RWPE2 (cell line): ENCODE measurements at regions not wholly inside any gene's neighbourhood (a gene's known extent, or its start where the extent isn't known, plus 50 kb on each side); places are given as distances from the start of the nearest gene placed in this dataset.

ENCODE experiments used
- ATAC-seq: fragments of 200-7000 bp; cut with Tn5 transposase; 3 replicates; pipeline ENCODE4 v1.9.1; 2021; ENCODE audit warnings: low read depth
- DNase-seq: peaks from one replicate; pipeline ENCODE4 v3.0.0-alpha.2; 2020; ENCODE audit warnings: low spot score
- H3K27ac ChIP-seq: fragments of 450-650 bp; 2 replicates; pipeline ENCODE4 v1.5.1; 2017; ENCODE audit warnings: mild to moderate bottlenecking; ENCODE audit not compliant: poor library complexity, severe bottlenecking
- H3K27me3 ChIP-seq: fragments of 250-450 bp; sonication (Bioruptor Pico); 2 replicates; pipeline ENCODE4 v1.5.1; 2021; ENCODE audit warnings: mild to moderate bottlenecking, moderate library complexity; ENCODE audit not compliant: insufficient read depth, poor library complexity, severe bottlenecking
- H3K36me3 ChIP-seq: fragments of 250-450 bp; sonication (Bioruptor Pico); 2 replicates; pipeline ENCODE4 v1.5.1; 2020; ENCODE audit warnings: low read depth, mild to moderate bottlenecking, moderate library complexity
- H3K4me1 ChIP-seq: fragments of 250-450 bp; sonication (Bioruptor Pico); 2 replicates; pipeline ENCODE4 v1.5.1; 2021; ENCODE audit warnings: mild to moderate bottlenecking, moderate library complexity; ENCODE audit not compliant: insufficient read depth, poor library complexity, severe bottlenecking
- H3K4me3 ChIP-seq: fragments of 250-450 bp; sonication (Bioruptor Pico); 2 replicates; pipeline ENCODE4 v1.5.1; 2021; ENCODE audit warnings: mild to moderate bottlenecking, moderate library complexity; ENCODE audit not compliant: severe bottlenecking
- H3K9me3 ChIP-seq: fragments of 250-450 bp; sonication (Bioruptor Pico); 2 replicates; pipeline ENCODE4 v1.5.1; 2021; ENCODE audit warnings: mild to moderate bottlenecking, moderate library complexity; ENCODE audit not compliant: severe bottlenecking
- TF ChIP-seq, protein P1 (sequence below): fragments of 450-650 bp; IDR thresholded peaks from one replicate; pipeline ENCODE4 v1.5.1; 2017; ENCODE audit warnings: mild to moderate bottlenecking, moderate library complexity; ENCODE audit not compliant: poor library complexity, severe bottlenecking

DNA sequence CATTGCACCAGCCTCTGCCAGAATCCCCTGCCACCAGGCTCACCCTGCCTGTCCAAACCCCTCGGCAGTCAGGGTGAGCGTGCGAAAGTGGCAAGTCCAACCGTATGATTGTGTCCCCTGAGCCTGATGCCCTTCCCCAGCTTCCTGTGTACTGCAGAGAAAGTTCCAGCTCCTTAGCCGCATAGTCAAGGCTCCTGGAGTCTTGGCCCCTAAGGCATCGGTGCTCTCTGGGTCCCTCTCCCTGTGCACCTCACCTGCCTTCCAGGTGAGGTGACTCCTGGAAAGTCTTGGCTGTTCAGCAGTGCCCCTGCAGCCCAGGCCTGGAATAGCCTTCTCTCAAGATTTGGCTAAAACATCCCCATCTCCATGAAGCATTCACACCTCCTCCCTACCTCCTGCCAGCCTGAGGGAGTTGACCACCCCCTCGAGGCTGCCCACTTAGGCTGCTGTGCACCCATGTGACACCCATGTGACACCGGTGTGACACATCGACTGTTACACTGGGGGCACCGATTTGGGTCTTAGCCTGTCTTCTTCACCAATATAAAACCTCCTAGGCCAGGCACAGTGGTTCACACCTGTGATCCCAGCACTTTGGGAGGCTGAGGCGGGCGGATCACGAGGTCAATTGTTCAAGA lies 56.1 kb upstream of the ELN start:
- TF ChIP-seq, protein P1, sequence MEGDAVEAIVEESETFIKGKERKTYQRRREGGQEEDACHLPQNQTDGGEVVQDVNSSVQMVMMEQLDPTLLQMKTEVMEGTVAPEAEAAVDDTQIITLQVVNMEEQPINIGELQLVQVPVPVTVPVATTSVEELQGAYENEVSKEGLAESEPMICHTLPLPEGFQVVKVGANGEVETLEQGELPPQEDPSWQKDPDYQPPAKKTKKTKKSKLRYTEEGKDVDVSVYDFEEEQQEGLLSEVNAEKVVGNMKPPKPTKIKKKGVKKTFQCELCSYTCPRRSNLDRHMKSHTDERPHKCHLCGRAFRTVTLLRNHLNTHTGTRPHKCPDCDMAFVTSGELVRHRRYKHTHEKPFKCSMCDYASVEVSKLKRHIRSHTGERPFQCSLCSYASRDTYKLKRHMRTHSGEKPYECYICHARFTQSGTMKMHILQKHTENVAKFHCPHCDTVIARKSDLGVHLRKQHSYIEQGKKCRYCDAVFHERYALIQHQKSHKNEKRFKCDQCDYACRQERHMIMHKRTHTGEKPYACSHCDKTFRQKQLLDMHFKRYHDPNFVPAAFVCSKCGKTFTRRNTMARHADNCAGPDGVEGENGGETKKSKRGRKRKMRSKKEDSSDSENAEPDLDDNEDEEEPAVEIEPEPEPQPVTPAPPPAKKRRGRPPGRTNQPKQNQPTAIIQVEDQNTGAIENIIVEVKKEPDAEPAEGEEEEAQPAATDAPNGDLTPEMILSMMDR: peak; percentile 29
- H3K9me3 ChIP-seq: no peaks in the 10 kb centered on the region
- H3K27ac ChIP-seq: no peak overlapping the region
- ATAC-seq (peak; percentile 69), DNase-seq (no peak)
- no peaks in the 10 kb centered on the region for H3K27me3 ChIP-seq
- no peak overlapping the region for H3K4me3 ChIP-seq
- H3K4me1 ChIP-seq: no peaks in the 10 kb centered on the region
- no peaks in the 10 kb centered on the region for H3K36me3 ChIP-seq

GRCh38 chr7:73972614-73973013 lies 55.4 kb upstream of the ELN start:
- Histone ChIP-seq H3K4me1 (no peaks in the 10 kb centered on the region), H3K36me3 (no peaks in the 10 kb centered on the region), H3K4me3 (no peak overlapping the region), H3K27ac (no peak overlapping the region), H3K27me3 (no peaks in the 10 kb centered on the region), H3K9me3 (no peaks in the 10 kb centered on the region)
- ATAC-seq (no peak), DNase-seq (no peak)
- TF ChIP-seq, protein P1: no peak

- Histone ChIP-seq H3K27ac (no peak overlapping the region), H3K9me3 (no peaks in the 10 kb centered on the region)
- ATAC-seq: peak; percentile 21; the same call in 1 of the 3 replicates
Measured at GRCh38 chr7:73973091-73973490, 54.9 kb upstream of the ELN start.

GRCh38 chr7:73974101-73974947 lies 53.6 kb upstream of the ELN start:
- Histone ChIP-seq H3K9me3 (no peaks in the 10 kb centered on the region), H3K36me3 (no peaks in the 10 kb centered on the region), H3K4me1 (no peaks in the 10 kb centered on the region), H3K27me3 (no peaks in the 10 kb centered on the region), H3K4me3 (no peak overlapping the region), H3K27ac (no peak overlapping the region)
- DNase-seq: no peak
- TF ChIP-seq, protein P1: no peak
- ATAC-seq: no peak

More at GRCh38 chr7:73973091-73973490, 54.9 kb upstream of the ELN start:
- no peak for DNase-seq
- Histone ChIP-seq H3K4me1 (no peaks in the 10 kb centered on the region), H3K36me3 (no peaks in the 10 kb centered on the region), H3K27me3 (no peaks in the 10 kb centered on the region), H3K4me3 (no peak overlapping the region)
- TF ChIP-seq, protein P1: no peak
